ENCODE measurements at regions not wholly inside any gene's neighbourhood (a gene's known extent, or its start where the extent isn't known, plus 50 kb on each side); places are given as distances from the start of the nearest gene placed in this dataset.

GRCh38 chr3:117074826-117075225 is 365.2 kb downstream of the TUSC7 start:
- no peak for TF ChIP-seq POLR2A (IDR thresholded peaks at IDR 0.05)
- TF ChIP-seq CTCF (IDR thresholded peaks at IDR 0.05): no peak

All from Peyer's patch (tissue), 4 donors.